Fibroblast of skin of scalp (primary cell): ENCODE measurements at regions not wholly inside any gene's neighbourhood (a gene's known extent, or its start where the extent isn't known, plus 50 kb on each side); places are given as distances from the start of the nearest gene placed in this dataset.
"Not testable (repeated sequence)": the region's sequence is repeated elsewhere in the genome, so short reads cannot be mapped to it uniquely, and the experiment has no call there.

Source experiments
- DNase-seq: peaks from one replicate; pipeline ENCODE4 v3.0.0-alpha.2; 2013

- DNase-seq = no peak
These were observed 1126.5 kb downstream of the NSUN3 start for GRCh38 chr3:95189348-95189747.

GRCh38 chr3:95197661-95198060 lies 1134.8 kb downstream of the NSUN3 start:
- DNase-seq = no peak

GRCh38 chr3:95200384-95200783 lies 1137.5 kb downstream of the NSUN3 start:
- no peak for DNase-seq

GRCh38 chr3:95210878-95211277 lies 1148.0 kb downstream of the NSUN3 start:
- no peak for DNase-seq

- no peak for DNase-seq
These were observed 1149.3 kb downstream of the NSUN3 start for GRCh38 chr3:95212117-95212516.

DNA sequence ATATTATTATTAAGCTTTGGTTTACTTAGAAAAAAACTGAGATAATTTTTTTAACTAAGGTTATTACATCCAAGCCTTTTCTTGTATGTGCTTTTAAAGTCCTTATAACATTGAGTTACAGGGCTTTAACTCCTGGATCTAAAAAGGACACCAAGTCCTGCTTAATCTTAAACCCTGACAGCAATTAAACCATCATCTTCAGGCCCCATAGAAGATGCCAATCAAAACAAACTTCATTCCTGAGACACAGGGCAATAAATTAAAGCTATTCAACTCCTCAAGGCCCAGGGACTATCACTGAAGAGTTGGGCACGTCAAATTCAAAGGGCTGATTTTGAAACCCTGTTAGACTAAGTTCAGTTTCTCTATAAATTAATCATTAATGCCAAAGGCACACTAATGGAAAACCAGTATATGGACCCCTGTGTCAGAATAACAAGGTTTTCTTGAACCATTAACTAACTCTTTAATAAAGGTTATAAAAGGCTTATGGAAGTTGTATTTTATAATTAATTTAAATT lies 1152.6 kb downstream of the NSUN3 start:
- DNase-seq = no peak

- DNase-seq = no peak
These were observed 1154.8 kb downstream of the NSUN3 start for GRCh38 chr3:95217661-95218060.

GRCh38 chr3:95218484-95218883 lies 1155.6 kb downstream of the NSUN3 start:
- DNase-seq = no peak

DNA sequence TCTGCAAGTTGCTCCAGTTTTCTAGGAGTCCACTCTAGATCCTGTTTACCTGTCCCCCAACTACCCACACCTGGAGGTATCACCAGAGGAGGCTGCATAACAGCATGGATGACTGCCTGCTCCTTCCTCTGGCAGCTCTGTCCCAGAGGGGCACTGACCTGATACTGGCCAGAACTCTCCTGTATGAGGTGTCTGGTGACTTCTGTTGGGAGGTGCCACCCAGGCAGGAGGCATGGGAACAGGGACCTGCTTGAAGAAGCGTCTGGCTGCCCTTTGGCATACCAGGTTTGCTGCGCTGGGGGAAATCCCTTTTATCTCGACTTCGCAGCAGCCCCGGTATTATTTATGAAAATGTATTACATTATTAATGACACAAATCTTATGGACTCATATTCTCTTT lies 1163.6 kb downstream of the NSUN3 start:
- DNase-seq = no peak

DNA sequence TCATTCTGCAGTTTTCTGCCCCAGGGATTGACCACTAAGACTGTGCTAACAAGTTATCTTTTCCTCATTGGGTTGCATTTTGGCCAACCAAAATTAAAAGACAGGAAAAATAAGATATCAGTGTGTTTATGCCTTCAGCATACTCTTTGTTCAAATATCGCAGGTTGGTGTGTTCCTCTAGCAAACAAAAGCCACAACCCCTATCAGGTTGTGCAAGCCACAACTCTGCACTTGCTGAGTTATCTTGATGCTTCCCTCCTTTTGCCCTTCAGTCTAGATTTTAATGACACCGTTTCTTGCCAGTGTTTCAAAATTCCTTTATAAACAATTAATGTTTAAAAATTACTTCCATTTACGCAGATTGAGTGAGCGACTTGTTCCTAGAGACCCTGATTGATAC lies 1164.2 kb downstream of the NSUN3 start:
- no peak for DNase-seq

DNA sequence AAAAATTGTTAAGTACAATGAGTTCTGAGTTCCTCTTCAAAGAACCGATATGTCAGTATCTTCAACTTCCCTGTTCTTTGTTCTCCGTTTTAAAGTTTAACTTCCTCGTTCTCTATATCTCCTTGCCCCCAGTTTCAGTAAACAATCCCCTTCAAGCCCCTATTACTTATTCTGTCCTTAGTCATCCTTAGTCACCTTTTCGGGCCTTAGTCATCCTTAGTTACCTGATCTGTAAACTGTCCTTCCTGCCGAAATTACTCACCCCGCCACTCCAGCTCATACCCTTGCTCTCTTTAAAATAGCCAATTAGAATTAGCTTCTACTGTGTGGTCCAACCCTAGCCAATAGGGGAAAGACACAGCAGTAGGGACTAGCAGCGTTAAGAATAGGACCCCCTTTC lies 1165.6 kb downstream of the NSUN3 start:
- no peak for DNase-seq

DNA sequence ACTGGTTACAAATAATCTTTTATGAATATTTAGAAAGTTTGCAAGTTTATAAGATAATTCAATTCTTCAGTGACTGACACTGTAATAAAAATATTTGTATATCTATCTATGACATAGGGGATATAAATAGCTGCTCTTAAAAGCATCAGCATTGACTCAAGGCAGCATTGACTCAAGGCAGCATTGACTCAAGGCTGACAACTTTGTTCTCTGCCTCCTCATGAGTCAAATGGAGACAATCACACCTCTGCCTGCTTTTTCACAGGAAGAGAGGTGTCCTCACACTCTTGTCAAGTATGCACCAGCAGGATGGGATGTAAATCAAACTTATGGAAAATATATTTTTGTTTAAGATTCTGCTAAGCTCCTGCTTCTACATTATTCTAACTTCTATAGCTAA lies 1173.1 kb downstream of the NSUN3 start:
- no peak for DNase-seq

GRCh38 chr3:95237783-95238182 lies 1174.9 kb downstream of the NSUN3 start:
- no peak for DNase-seq

DNA sequence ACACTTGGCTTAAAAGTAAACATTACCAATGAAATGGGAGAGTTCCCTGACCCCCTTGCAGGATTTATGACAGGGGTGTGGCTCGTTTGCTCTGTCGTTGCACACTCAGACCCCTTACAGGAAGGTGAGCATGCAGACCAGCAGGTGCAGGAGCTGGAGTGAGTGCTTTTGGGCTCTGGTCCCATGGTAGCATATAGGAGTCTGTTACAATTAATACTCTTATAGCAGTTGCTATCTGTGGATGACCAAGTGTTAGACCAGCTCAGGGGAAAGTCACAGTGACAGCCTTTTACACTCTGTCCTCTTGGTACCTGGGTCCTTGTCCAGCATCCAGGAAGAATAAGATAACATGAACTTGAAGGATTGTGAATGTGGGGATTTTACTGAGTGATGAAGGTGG lies 1177.5 kb downstream of the NSUN3 start:
- no peak for DNase-seq

DNA sequence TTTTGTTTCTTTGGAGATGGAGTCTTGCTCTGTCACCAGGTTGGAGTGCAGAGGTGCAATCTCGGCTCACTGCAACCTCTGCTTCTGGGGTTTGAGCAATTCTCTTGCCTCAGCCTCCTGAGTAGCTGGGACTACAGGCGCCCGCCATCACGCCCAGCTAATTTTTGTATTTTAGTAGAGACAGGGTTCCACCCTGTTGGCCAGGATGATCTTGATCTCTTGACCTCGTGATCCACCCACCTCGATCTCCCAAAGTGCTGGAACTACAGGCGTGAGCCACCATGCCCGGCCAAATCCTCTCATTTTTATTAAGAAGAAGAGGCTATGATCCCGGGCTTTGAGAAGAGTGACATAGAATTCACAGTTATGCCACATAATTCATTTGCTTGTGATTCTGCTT lies 1178.4 kb downstream of the NSUN3 start:
- not testable (repeated sequence) for DNase-seq

GRCh38 chr3:95246413-95246812 lies 1183.6 kb downstream of the NSUN3 start:
- DNase-seq = no peak

GRCh38 chr3:95254061-95254460 lies 1191.2 kb downstream of the NSUN3 start:
- DNase-seq = no peak

GRCh38 chr3:95254758-95255157 lies 1191.9 kb downstream of the NSUN3 start:
- DNase-seq = no peak

GRCh38 chr3:95265129-95265528 lies 1202.3 kb downstream of the NSUN3 start:
- DNase-seq = no peak

GRCh38 chr3:95271395-95271794 lies 1208.5 kb downstream of the NSUN3 start:
- no peak for DNase-seq

DNA sequence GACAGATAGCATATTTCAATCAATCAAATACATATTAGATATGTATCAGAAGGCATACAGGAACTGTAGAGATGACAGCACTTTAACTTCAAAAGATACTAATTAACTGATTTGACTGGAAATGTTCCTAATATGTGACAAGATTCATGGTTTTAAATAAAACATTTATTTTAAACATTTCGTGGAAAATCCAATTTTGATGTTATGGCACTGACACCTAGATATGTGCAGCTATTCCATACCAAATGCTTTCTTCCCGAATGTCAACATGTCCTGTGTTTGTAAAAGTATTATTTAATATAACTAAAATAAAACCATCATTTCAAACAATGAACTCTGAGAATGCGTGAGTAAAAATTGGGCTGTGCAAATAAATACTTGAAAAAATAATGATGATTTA lies 1209.3 kb downstream of the NSUN3 start:
- no peak for DNase-seq

GRCh38 chr3:95272781-95273180 lies 1209.9 kb downstream of the NSUN3 start:
- no peak for DNase-seq

DNA sequence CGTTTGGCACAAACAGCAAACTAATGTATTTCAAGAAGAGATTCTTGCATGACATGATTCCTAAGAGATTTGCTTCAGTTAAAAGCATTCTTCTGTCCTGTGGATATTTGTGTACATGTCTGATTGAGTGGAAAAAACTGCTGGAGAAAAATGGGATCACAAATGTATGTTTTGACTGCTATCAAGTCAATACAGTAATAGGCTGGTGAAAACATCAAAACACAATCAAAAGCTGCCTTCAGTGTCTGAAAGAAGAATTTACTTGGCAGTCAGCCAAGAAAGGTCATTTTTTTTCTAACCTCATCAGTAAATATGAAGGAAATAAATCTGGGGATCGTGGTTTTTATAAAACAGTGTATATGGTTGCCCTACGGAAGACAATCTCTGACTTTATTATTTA lies 1214.8 kb downstream of the NSUN3 start:
- peak; percentile 28 for DNase-seq

GRCh38 chr3:95280711-95281352 lies 1218.0 kb downstream of the NSUN3 start:
- peak; percentile 33 for DNase-seq

GRCh38 chr3:95289295-95289694 lies 1226.4 kb downstream of the NSUN3 start:
- peak; percentile 78 for DNase-seq
